Endothelial cell of umbilical vein (primary cell): ENCODE measurements at regions not wholly inside any gene's neighbourhood (a gene's known extent, or its start where the extent isn't known, plus 50 kb on each side); places are given as distances from the start of the nearest gene placed in this dataset.

Experiments
- BruUV-seq: library from RNA; stranded (reverse); fragments of 400-500 nt; replicated peaks from 2 replicates; lab custom pipeline; 2021; lab: Mats Ljungman, UMichigan
- CTCF ChIA-PET: fragments of 300-600, 350-600 bp; sonication (Branson Sonifier 250); formaldehyde crosslinking; loops from one replicate; lab custom pipeline; 2021; ENCODE audit warnings: antibody characterized with exemption, inconsistent platforms; lab: Charles Lee
- POLR2A ChIA-PET: fragments of 300-600, 350-600 bp; sonication (Branson Sonifier 250); formaldehyde crosslinking; loops from one replicate; lab custom pipeline; 2021; ENCODE audit warnings: antibody characterized with exemption, inconsistent platforms; lab: Charles Lee
- DNase-seq: peaks from one replicate; pipeline ENCODE4 v3.0.0-alpha.2; 2011; ENCODE audit warnings: low read depth, low spot score
- FAIRE-seq: peaks from 2 replicates; lab custom pipeline; 2011; peaks lifted over from hg19 to GRCh38; lab: Jason Lieb, UNC
- H2AFZ ChIP-seq: 2 replicates; pipeline ENCODE4 v1.6.0; 2012; ENCODE audit warnings: low read depth, low read length, control low read depth, inconsistent platforms
- H3K27ac ChIP-seq: 2 replicates; pipeline ENCODE4 v1.5.1; 2011; ENCODE audit warnings: low read depth, mild to moderate bottlenecking, control low read depth, low read length, moderate library complexity; ENCODE audit not compliant: insufficient read depth
- H3K27me3 ChIP-seq, 2 experiments: 2 replicates each; pipeline versions ENCODE4 v1.6.0 to v1.6.1; 2011; ENCODE audit warnings: low read length in 2 of 2, mixed read lengths in 1 of 2; ENCODE audit not compliant: control insufficient read depth in 2 of 2, insufficient read depth in 2 of 2
- H3K36me3 ChIP-seq, 2 experiments: 2 replicates in 1 of 2; 3 replicates in 1 of 2; pipeline ENCODE4 v1.5.1; 2011; ENCODE audit warnings: low read length in 2 of 2, mild to moderate bottlenecking in 1 of 2, moderate library complexity in 1 of 2; ENCODE audit not compliant: control insufficient read depth in 2 of 2, insufficient read depth in 2 of 2; ENCODE audit errors: extremely low read depth in 1 of 2
- H3K4me1 ChIP-seq: 3 replicates; pipeline ENCODE4 v1.5.1; 2011; ENCODE audit warnings: mild to moderate bottlenecking, low read length; ENCODE audit not compliant: control insufficient read depth, insufficient read depth; ENCODE audit errors: extremely low read depth
- H3K4me2 ChIP-seq: 2 replicates; pipeline ENCODE4 v1.6.1; 2011; ENCODE audit warnings: low read length, control low read depth, mixed read lengths; ENCODE audit not compliant: insufficient read depth
- H3K4me3 ChIP-seq, 3 experiments: fragments of 200-600 bp in 1 of 3; sonication (generic), shearing (Covaris generic) in 1 of 3; replicated peaks in 1 of 3; 2 replicates each; pipeline ENCODE4 v1.5.1; 2011 to 2016; ENCODE audit warnings: control low read depth in 3 of 3, low read length in 3 of 3, mild to moderate bottlenecking in 2 of 3, inconsistent platforms in 1 of 3, low read depth in 1 of 3, moderate library complexity in 1 of 3; ENCODE audit not compliant: insufficient read depth in 1 of 3
- H3K79me2 ChIP-seq: 2 replicates; pipeline ENCODE4 v1.6.0; 2012; ENCODE audit warnings: low read length, inconsistent platforms; ENCODE audit not compliant: control insufficient read depth, insufficient read depth
- H3K9ac ChIP-seq: replicated peaks from 2 replicates; pipeline ENCODE3; 2011; ENCODE audit warnings: low read length, control low read depth; ENCODE audit not compliant: insufficient read depth; ENCODE audit errors: extremely low read depth
- H3K9me1 ChIP-seq: replicated peaks from 3 replicates; pipeline ENCODE4 v1.6.0; 2011; ENCODE audit warnings: mild to moderate bottlenecking, low read length; ENCODE audit not compliant: control insufficient read depth, insufficient read depth; ENCODE audit errors: extremely low read depth
- H3K9me3 ChIP-seq: replicated peaks from 2 replicates; pipeline ENCODE4 v1.5.1; 2012; ENCODE audit warnings: low read length, inconsistent platforms; ENCODE audit not compliant: control insufficient read depth, insufficient read depth
- H4K20me1 ChIP-seq: replicated peaks from 2 replicates; pipeline ENCODE3; 2011; ENCODE audit warnings: mild to moderate bottlenecking, low read length; ENCODE audit not compliant: control insufficient read depth, insufficient read depth; ENCODE audit errors: extremely low read depth
- EZH2 ChIP-seq: IDR thresholded peaks from 2 replicates; pipeline ENCODE4 v1.6.1; 2012; ENCODE audit warnings: borderline replicate concordance, low read depth, mild to moderate bottlenecking, moderate library complexity, low read length, inconsistent platforms; ENCODE audit not compliant: severe bottlenecking
- FOS ChIP-seq: IDR thresholded peaks from 2 replicates; pipeline ENCODE4 v1.6.1; 2011; ENCODE audit warnings: mild to moderate bottlenecking, low read length, moderate library complexity, borderline replicate concordance; ENCODE audit not compliant: insufficient read depth
- GATA2 ChIP-seq: IDR thresholded peaks from 2 replicates; pipeline ENCODE4 v1.7.0; 2011; ENCODE audit warnings: low read depth, mild to moderate bottlenecking, moderate library complexity, mixed read lengths, low read length; ENCODE audit not compliant: insufficient read length, insufficient read depth
- JUN ChIP-seq: IDR thresholded peaks from 2 replicates; pipeline ENCODE4 v1.6.1; 2011; ENCODE audit warnings: borderline replicate concordance, low read depth; ENCODE audit not compliant: insufficient read length, insufficient read depth
- MYC ChIP-seq: IDR thresholded peaks from one replicate; pipeline ENCODE4 v1.6.1; 2011; ENCODE audit warnings: mild to moderate bottlenecking, low read depth, low read length
- POLR2A ChIP-seq: IDR thresholded peaks from 2 replicates; pipeline ENCODE4 v1.6.1; 2012; ENCODE audit warnings: low read depth, mild to moderate bottlenecking, control low read depth, low read length
- POLR2AphosphoS5 ChIP-seq: IDR thresholded peaks from 2 replicates; pipeline ENCODE4 v1.6.1; 2012; ENCODE audit warnings: low read depth, mild to moderate bottlenecking, control low read depth, low read length, moderate library complexity; ENCODE audit not compliant: insufficient read depth
- dilution Hi-C: fragments of 300-500 bp; cut with MboI; formaldehyde crosslinking; loops from one replicate; pipeline ENCODE4 v1.15.0; 2019; ENCODE audit warnings: low sequenced_read_pairs; ENCODE audit not compliant: extremely low pct_ligation_motif_present
- intact Hi-C: fragments of 100-400 bp; cut with micrococcal nuclease; formaldehyde crosslinking; loops from one replicate; pipeline ENCODE4 v1.10.0; 2022
- TF ChIP-seq, protein P1 (sequence below), 2 donors: IDR thresholded peaks; 1 replicate in 1 of 2; 2 replicates in 1 of 2; pipeline ENCODE4 v1.5.1; 2011; ENCODE audit warnings: low read length in 2 of 2, mild to moderate bottlenecking in 2 of 2, moderate library complexity in 2 of 2, control low read depth in 1 of 2, inconsistent platforms in 1 of 2, low read depth in 1 of 2; ENCODE audit not compliant: insufficient read depth in 1 of 2; ENCODE audit errors: extremely low read depth in 1 of 2
- TF ChIP-seq, protein P2 (sequence below): IDR thresholded peaks from 2 replicates; pipeline ENCODE4 v1.6.1; 2011; ENCODE audit not compliant: insufficient read depth, insufficient read length

DNA sequence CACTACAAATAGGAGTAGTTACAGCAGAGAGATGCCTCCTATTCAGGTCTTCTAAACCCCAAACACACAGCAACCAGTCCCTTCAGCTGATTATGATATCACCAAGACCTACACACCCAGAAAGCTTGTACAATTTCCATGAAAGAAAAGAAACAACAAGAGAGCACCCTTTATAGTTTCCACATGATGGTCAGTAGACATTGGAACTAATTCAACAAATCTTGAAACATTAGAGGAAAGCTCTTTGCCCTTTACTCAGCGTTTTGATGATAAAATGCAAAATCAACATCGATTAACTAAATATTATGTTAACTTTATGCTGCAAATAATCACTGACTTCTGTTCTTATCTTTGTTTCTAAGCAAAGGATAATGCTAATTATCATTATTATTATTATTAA, 393.6 kb upstream of the ID2 start:
- POLR2A ChIA-PET, result no interaction called here
- no peaks in the 10 kb centered on the region for H3K9me3 ChIP-seq
- H3K4me3 ChIP-seq, result no peak overlapping the region
- H3K9ac ChIP-seq, result no peak overlapping the region
- CTCF ChIA-PET, result interaction anchor here (0.5 kb wide), 1 partner anchor 1431 kb away, joined by 3 read pairs; no protein-coding TSS in a partner anchor
- H3K4me1 ChIP-seq, result no peaks in the 10 kb centered on the region
- FAIRE-seq (no peak), DNase-seq (no peak)
- no peak overlapping the region for H2AFZ ChIP-seq
- H3K9me1 ChIP-seq, result no peaks in the 10 kb centered on the region
- H3K36me3 ChIP-seq, result no peaks in the 10 kb centered on the region
- intact Hi-C loops, result no loop called here
- H3K79me2 ChIP-seq, result no peaks in the 10 kb centered on the region
- no peaks in the 10 kb centered on the region for H4K20me1 ChIP-seq
- H3K27ac ChIP-seq, result no peak overlapping the region
- no peaks in the 10 kb centered on the region for H3K27me3 ChIP-seq
- TF ChIP-seq FOS (no peak), JUN (no peak), POLR2AphosphoS5 (no peak), GATA2 (no peak), EZH2 (no peak), POLR2A (no peak), MYC (no peak)
- TF ChIP-seq, protein P1, sequence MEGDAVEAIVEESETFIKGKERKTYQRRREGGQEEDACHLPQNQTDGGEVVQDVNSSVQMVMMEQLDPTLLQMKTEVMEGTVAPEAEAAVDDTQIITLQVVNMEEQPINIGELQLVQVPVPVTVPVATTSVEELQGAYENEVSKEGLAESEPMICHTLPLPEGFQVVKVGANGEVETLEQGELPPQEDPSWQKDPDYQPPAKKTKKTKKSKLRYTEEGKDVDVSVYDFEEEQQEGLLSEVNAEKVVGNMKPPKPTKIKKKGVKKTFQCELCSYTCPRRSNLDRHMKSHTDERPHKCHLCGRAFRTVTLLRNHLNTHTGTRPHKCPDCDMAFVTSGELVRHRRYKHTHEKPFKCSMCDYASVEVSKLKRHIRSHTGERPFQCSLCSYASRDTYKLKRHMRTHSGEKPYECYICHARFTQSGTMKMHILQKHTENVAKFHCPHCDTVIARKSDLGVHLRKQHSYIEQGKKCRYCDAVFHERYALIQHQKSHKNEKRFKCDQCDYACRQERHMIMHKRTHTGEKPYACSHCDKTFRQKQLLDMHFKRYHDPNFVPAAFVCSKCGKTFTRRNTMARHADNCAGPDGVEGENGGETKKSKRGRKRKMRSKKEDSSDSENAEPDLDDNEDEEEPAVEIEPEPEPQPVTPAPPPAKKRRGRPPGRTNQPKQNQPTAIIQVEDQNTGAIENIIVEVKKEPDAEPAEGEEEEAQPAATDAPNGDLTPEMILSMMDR (IDR thresholded peaks at IDR 0.05; ENCODE audit: extremely low read depth in 1 of 2, insufficient read depth in 1 of 2, low read depth in 1 of 2, low read length in 2 of 2), result no peak
- TF ChIP-seq, protein P2, sequence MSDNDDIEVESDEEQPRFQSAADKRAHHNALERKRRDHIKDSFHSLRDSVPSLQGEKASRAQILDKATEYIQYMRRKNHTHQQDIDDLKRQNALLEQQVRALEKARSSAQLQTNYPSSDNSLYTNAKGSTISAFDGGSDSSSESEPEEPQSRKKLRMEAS, result no peak
- no TSS peak for BruUV-seq
- dilution Hi-C loops, result no loop called here
- H3K4me2 ChIP-seq, result no peak overlapping the region
